ENCODE measurements at regions not wholly inside any gene's neighbourhood (a gene's known extent, or its start where the extent isn't known, plus 50 kb on each side); places are given as distances from the start of the nearest gene placed in this dataset.

DNA sequence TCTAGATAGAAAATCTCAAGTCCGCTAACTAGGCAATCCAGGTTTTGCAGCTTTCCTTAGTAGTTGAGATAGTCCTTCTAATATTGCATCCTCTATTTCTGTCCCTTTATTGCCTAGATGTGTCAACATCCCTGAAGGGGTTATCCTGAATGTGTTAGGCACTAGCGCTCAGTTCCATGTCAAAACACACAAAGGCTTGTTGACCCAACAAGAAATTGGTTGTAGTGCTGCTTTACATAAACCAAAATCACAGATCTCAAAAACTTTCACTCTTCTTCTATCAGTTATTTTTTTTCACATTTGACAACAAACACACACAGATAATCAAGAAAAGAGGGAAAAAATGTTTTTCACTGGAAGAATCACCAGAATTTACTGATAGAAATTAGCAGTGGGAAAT, 51.4 kb upstream of the SOX2 start:
- H3K36me3 Mint-ChIP-seq, result no peaks in the 10 kb centered on the region
- no peaks in the 10 kb centered on the region for H3K4me1 Mint-ChIP-seq
- H3K27ac Mint-ChIP-seq, result no peak overlapping the region
- H3K9me3 Mint-ChIP-seq, result no peaks in the 10 kb centered on the region
- peaks cover 5% of the 10 kb centered on the region for H3K27me3 Mint-ChIP-seq
- no peak overlapping the region for H3K4me3 Mint-ChIP-seq

DNA sequence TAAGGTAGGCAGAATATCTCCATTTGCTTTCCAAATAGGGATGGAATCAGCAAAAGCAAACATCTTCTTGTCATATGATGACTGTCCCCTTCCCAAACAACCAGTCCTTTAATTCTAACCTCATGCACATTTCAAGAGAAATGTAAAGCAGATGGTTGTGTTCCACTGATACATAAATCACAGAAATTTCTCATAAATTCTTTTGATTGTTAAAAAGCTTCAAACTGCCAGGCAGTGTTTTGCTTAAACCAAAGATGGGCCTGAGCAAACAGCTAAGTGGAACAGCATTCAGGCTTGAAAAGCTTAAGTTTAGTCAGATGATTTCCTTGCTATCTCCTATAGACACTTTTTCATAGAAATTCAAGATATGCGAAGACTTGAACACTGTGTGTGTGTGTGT, 74.3 kb upstream of the SOX2 start:
- Mint-ChIP-seq H3K4me3 (no peak overlapping the region), H3K27me3 (peaks cover 2% of the 10 kb centered on the region), H3K4me1 (no peaks in the 10 kb centered on the region), H3K36me3 (no peaks in the 10 kb centered on the region), H3K27ac (no peak overlapping the region), H3K9me3 (peaks cover 0 to 3% (median 0%) of the 10 kb centered on the region in 3 donors)

DNA sequence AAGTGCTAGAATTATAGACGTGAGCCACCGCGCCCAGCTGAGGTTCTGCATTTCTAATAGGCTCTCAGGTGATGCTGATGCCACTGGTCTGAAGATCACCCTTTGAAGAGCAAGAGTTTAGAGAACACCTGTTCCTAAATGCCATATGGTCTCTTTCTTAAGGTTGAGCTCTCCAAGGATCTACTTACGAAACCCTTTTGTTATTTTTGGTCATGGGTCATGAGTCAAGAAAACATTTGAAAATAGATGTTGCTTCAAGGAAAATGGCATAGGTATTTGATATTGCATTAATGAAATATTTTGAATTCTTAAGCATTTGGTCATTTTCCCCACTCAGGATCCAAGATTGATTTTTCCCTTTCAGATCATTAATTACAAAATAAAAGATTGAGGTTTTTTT, 74.7 kb upstream of the SOX2 start:
- Mint-ChIP-seq H3K9me3 (peaks cover 0 to 2% (median 0%) of the 10 kb centered on the region in 3 donors), H3K27me3 (peaks cover 2% of the 10 kb centered on the region), H3K27ac (no peak overlapping the region), H3K4me3 (no peak overlapping the region), H3K4me1 (no peaks in the 10 kb centered on the region), H3K36me3 (no peaks in the 10 kb centered on the region)

DNA sequence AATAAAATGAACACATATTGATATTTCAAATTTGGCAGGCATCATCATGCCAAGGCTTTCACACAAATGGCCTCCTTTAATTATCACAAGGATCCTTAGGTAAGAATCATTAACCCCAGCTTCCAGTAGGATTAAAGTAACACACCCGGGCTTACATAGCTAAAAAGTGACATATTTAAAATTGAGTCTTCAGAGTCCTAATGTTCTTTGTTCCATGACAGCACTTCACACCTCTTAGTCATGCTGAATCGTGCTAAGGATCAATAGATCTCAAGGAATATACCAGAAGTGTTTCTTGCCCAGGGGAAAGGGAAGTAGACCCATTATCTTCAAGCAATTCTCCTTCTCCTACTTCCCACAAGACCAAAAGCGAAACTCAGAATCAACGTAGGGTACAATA, 76.6 kb upstream of the SOX2 start:
- Mint-ChIP-seq H3K36me3 (no peaks in the 10 kb centered on the region), H3K4me3 (no peak overlapping the region), H3K27ac (no peak overlapping the region), H3K9me3 (peaks cover 0 to 2% (median 0%) of the 10 kb centered on the region in 3 donors), H3K27me3 (peaks cover 1% of the 10 kb centered on the region), H3K4me1 (no peaks in the 10 kb centered on the region)

DNA sequence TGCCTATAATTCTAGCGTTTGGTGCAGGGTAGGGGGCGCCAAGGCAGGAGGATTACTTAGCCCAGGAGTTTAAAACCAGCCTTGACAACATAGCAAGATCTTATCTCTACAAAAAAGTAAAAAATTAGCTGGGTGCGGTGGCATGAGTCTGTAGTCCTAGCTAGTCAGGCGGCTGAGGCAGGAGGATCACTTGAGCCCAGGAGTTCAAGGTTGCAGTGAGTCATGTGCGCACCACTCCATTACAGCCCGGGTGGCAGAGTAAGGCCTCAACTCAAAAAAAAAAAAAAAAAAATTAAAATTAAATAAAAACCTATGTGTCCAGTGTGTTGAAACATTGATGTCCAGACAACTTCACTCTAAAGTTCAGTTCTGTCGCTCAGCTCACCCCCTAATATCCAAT, 78.2 kb upstream of the SOX2 start:
- H3K36me3 Mint-ChIP-seq, result no peaks in the 10 kb centered on the region
- H3K27me3 Mint-ChIP-seq, result peaks cover 4% of the 10 kb centered on the region
- H3K27ac Mint-ChIP-seq, result no peak overlapping the region
- H3K4me3 Mint-ChIP-seq, result no peak overlapping the region
- H3K9me3 Mint-ChIP-seq, result peaks cover 0 to 2% (median 0%) of the 10 kb centered on the region in 3 donors
- H3K4me1 Mint-ChIP-seq, result no peaks in the 10 kb centered on the region

DNA sequence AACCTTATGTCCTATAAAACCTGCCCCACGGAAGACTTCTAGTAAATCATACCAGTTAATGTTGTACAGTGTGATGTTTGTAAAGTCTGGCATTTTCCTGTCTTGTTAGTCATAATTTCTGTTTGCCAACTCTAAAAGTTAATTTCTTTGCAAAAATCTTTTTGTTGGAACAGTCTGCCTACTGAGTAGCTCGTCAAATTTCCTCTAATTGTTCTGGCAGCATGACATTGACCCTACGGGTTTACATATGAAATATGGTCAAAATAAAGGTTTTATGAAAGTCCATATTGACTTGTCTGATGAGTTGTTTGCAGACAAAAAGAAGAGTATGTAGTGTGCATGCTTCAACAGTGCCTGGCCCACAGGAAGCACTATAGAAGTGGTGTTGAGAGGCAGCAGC, 79.8 kb upstream of the SOX2 start:
- Mint-ChIP-seq H3K4me1 (no peaks in the 10 kb centered on the region), H3K27ac (no peak overlapping the region), H3K27me3 (peaks cover 4% of the 10 kb centered on the region), H3K36me3 (no peaks in the 10 kb centered on the region), H3K9me3 (peaks cover 0 to 2% (median 0%) of the 10 kb centered on the region in 3 donors), H3K4me3 (no peak overlapping the region)

DNA sequence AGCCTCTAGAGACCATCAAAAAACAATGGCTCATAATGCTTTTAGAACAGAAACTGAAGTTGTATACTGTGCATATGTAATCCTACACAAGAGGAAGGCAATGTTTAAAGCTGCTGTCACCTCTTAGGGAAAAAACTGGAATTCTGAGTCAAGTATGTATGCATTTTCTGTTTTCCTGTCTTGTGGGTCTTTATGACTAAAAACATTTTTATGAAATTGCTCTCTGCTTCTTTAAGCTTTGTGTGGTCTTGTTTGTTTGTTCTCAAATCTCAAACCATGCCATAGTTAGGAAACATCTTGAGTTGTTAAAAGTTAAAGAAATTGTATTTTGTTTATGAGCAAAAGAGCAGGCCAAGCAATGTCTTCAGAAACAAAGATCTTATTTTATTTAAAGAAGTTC, 80.9 kb upstream of the SOX2 start:
- no peaks in the 10 kb centered on the region for H3K4me1 Mint-ChIP-seq
- no peak overlapping the region for H3K27ac Mint-ChIP-seq
- H3K9me3 Mint-ChIP-seq, result peaks cover 0 to 2% (median 0%) of the 10 kb centered on the region in 3 donors
- H3K4me3 Mint-ChIP-seq, result no peak overlapping the region
- peaks cover 6% of the 10 kb centered on the region for H3K27me3 Mint-ChIP-seq
- H3K36me3 Mint-ChIP-seq, result no peaks in the 10 kb centered on the region

DNA sequence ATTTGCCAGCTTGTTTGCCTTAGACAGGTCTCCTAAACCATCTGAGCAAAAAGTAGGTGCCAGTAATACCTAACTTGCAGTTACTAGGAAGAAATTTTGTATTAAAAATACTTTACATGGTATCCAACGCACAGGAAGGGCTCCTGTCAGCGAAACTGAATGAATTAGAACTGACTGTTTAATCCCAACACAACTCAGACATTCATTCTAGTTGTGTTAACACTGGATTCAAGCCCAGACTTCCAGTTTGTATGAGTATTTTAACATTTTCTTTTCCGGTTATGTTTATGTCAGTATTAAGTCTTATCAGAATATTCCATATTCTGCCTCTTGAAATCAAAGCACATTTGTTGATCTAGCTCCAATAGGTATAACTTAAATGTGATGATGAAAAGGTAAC, 82.0 kb upstream of the SOX2 start:
- H3K4me1 Mint-ChIP-seq, result no peaks in the 10 kb centered on the region
- no peak overlapping the region for H3K27ac Mint-ChIP-seq
- H3K9me3 Mint-ChIP-seq, result peaks cover 0 to 2% (median 0%) of the 10 kb centered on the region in 3 donors
- peaks cover 6% of the 10 kb centered on the region for H3K27me3 Mint-ChIP-seq
- H3K36me3 Mint-ChIP-seq, result no peaks in the 10 kb centered on the region
- H3K4me3 Mint-ChIP-seq, result no peak overlapping the region

DNA sequence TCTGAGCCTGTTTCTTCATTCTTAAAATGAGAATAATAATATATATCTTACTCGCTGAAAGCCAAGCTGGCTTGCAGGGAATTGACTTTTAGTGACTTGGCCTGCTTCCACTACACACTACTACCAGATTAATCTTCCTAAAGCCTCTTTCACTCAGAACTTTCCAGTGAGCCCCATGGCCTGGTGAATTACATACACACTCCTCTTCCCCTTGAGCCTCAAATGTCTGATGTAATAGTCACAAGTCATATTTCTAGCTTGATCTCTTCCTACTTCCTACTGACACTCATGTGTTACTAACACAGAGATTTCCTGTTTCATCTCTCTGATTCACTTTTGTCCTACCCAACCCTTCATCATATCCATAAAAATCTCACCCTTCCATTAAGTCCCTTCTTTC, 82.7 kb upstream of the SOX2 start:
- peaks cover 0 to 2% (median 0%) of the 10 kb centered on the region in 3 donors for H3K9me3 Mint-ChIP-seq
- peaks cover 6% of the 10 kb centered on the region for H3K27me3 Mint-ChIP-seq
- H3K4me3 Mint-ChIP-seq, result no peak overlapping the region
- H3K36me3 Mint-ChIP-seq, result no peaks in the 10 kb centered on the region
- H3K27ac Mint-ChIP-seq, result no peak overlapping the region
- H3K4me1 Mint-ChIP-seq, result no peaks in the 10 kb centered on the region

DNA sequence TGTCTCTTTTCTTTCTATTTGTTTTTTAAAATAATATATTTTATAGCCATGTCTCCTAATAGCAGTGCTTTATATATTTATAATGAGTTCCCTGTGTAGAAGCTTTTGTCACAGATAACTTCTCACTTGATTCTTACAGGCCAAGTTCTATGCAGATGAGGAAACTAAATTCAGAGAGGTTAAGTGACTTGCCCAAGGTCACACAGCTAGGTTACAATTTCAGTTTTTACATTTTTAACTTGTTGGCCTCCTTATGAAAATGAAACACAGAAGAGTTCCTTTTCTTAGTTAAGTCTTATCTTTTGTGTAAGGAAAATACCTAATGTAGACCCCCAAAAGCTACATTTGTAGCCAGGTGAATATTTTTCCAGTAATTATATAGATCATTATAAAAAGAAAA, 83.3 kb upstream of the SOX2 start:
- Mint-ChIP-seq H3K4me3 (no peak overlapping the region), H3K4me1 (no peaks in the 10 kb centered on the region), H3K27ac (no peak overlapping the region), H3K9me3 (peaks cover 0 to under 1% (median 0%) of the 10 kb centered on the region in 3 donors), H3K36me3 (no peaks in the 10 kb centered on the region), H3K27me3 (peaks cover 6% of the 10 kb centered on the region)

DNA sequence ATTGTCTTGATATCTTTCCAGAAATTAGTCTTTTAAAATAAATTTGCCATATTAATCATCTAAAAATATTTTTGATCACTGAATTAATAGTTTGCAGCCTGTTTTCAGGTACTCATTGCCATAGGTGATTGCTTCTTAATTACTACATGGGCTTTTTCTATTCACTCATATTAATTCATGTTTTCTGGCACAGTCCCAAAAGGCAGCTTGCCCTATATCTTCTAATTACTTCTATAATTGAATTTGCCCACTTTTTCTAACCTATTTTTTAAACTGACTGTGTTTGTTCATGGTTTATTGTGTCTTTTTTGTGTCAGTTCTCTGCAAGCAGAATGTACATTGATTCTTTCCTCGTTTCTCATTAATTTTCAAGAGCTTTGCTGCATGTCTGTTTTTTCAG, 85.7 kb upstream of the SOX2 start:
- peaks cover 2% of the 10 kb centered on the region for H3K36me3 Mint-ChIP-seq
- H3K4me3 Mint-ChIP-seq, result no peak overlapping the region
- no peak overlapping the region for H3K27ac Mint-ChIP-seq
- H3K27me3 Mint-ChIP-seq, result peaks cover 6% of the 10 kb centered on the region
- H3K4me1 Mint-ChIP-seq, result no peaks in the 10 kb centered on the region
- H3K9me3 Mint-ChIP-seq, result no peaks in the 10 kb centered on the region

DNA sequence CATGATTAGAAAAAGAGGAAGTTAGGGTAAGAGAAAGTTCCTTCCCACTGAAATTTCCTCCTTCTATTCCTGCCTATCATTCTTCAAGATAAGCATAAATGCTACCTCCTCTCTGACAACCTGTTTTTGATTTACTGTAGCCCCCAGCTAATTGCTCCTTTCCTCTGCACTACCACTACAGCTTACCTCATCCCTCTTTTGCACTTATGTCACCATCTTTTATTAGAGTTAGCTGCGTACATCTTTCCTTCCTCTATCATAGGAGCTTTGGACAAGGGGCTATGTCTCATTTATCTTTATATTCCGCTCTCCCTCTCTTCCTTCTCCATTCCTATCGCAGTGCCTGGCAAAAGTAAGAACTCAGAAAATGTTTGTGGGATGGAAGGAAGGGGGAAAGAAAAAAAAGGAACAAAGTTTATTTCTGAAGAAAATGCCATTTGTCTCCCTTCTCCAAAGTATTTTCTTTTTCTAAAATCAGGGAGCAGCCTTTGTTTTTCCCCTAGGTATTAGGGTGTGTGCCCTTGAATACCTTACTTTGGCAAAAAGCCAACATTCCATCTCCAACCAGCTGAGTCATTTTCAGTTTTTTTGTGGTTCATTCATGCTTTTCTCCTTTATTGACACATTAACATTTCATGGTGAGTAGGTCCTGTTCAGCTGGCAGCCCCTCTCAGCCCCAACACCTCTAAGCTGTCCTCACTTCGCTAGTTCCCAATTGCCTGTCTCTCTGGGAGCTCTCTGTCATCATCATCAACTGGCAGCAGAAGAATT, 87.6 kb upstream of the SOX2 start:
- peaks cover 2% of the 10 kb centered on the region for H3K36me3 Mint-ChIP-seq
- no peak overlapping the region for H3K4me3 Mint-ChIP-seq
- H3K27me3 Mint-ChIP-seq, result peaks cover 4% of the 10 kb centered on the region
- no peaks in the 10 kb centered on the region for H3K4me1 Mint-ChIP-seq
- H3K9me3 Mint-ChIP-seq, result no peaks in the 10 kb centered on the region
- H3K27ac Mint-ChIP-seq, result no peak overlapping the region

DNA sequence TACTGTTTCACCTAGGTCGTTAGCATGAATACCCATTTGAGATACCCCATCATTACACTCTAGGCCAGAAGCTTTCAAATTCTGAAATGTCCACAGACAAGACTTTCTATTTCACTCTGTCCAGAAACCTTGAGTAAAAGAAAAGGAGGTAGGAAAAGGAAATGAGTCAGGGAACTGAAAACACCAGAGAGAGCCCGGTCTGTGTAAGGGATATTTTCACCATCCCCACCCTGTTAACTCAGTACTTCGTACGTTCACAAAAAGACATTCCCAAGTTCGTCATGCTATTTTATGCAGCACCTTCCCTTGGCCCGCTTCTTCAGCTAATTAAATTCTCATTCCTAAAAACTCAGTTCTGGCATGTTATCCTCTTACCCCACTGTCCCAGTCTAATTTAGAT, 89.4 kb upstream of the SOX2 start:
- Mint-ChIP-seq H3K36me3 (peaks cover 2% of the 10 kb centered on the region), H3K27ac (no peak overlapping the region), H3K4me3 (no peak overlapping the region), H3K27me3 (peaks cover 4% of the 10 kb centered on the region), H3K4me1 (no peaks in the 10 kb centered on the region), H3K9me3 (no peaks in the 10 kb centered on the region)

DNA sequence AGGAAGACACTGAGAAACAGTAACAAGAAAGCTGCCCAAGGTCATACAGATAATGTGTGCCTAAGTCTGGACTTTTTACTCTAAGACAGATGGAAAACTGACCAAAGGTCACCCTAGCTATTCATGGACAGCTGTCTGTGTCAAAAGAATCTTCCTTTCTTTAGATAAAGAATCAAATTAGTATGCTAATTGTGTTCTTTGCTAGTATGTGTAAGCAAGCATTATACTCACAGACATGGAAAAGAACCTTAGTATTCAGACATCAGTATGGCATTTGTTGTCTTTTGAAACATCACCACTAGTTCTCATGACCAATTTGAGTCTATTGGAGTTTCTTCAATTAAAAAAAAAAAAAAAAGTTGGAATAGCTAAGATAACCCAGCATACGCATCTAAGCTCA, 91.8 kb upstream of the SOX2 start:
- Mint-ChIP-seq H3K27ac (no peak overlapping the region), H3K36me3 (peaks cover 2% of the 10 kb centered on the region), H3K27me3 (peaks cover 1% of the 10 kb centered on the region), H3K9me3 (no peaks in the 10 kb centered on the region), H3K4me1 (no peaks in the 10 kb centered on the region), H3K4me3 (no peak overlapping the region)

DNA sequence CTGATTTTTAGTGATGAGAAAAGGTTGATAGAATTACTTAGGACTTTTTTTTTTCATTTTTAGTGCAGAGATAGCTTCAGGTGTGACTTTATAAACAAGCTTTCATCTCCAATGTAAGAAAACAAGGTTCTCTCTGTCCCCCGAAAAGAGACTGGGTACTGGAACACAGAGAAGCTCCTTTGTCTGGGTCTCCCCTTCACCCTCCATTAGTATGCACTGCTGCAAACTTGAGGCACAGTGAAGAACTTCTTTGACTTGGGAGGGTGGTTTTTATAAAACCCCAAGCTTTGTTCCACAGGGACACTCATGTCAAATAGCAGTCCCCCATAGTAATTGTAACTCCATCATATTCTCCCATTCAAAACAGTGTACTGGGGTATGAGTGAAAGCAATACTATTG, 93.5 kb upstream of the SOX2 start:
- no peak overlapping the region for H3K27ac Mint-ChIP-seq
- H3K27me3 Mint-ChIP-seq, result peaks cover 1% of the 10 kb centered on the region
- H3K4me1 Mint-ChIP-seq, result no peaks in the 10 kb centered on the region
- peaks cover 2% of the 10 kb centered on the region for H3K36me3 Mint-ChIP-seq
- no peaks in the 10 kb centered on the region for H3K9me3 Mint-ChIP-seq
- no peak overlapping the region for H3K4me3 Mint-ChIP-seq
